OCI-LY3 (cell line): ENCODE measurements at regions not wholly inside any gene's neighbourhood (a gene's known extent, or its start where the extent isn't known, plus 50 kb on each side); places are given as distances from the start of the nearest gene placed in this dataset.

ENCODE experiments used
- H2AFZ ChIP-seq: fragments of 200-600, 300-600 bp; shearing (Covaris generic); 2 replicates; pipeline ENCODE4 v1.6.0; 2014; ENCODE audit warnings: antibody characterized with exemption, low read depth, low read length
- H3K27ac ChIP-seq: fragments of 200-600, 300-600 bp; sonication (generic); 2 replicates; pipeline ENCODE4 v1.5.1; 2014; ENCODE audit warnings: mild to moderate bottlenecking, low read length, moderate library complexity, mixed read lengths
- H3K27me3 ChIP-seq: fragments of 200-600, 300-600 bp; sonication (generic); 2 replicates; pipeline ENCODE4 v1.6.1; 2014; ENCODE audit warnings: low read depth, low read length, mixed read lengths
- H3K36me3 ChIP-seq: fragments of 200-600, 300-600 bp; sonication (generic); replicated peaks from 2 replicates; pipeline ENCODE3; 2014; ENCODE audit warnings: low read depth, low read length, mixed read lengths
- H3K4me1 ChIP-seq: fragments of 300-600, 200-600 bp; sonication (generic); 2 replicates; pipeline ENCODE4 v1.6.1; 2014; ENCODE audit warnings: low read length, mixed read lengths
- H3K4me2 ChIP-seq: fragments of 200-600, 300-600 bp; sonication (generic); 2 replicates; pipeline ENCODE4 v1.6.1; 2014; ENCODE audit warnings: low read length, mixed read lengths
- H3K4me3 ChIP-seq: fragments of 300-600, 200-600 bp; sonication (generic); 2 replicates; pipeline ENCODE4 v1.5.1; 2014; ENCODE audit warnings: antibody characterized with exemption, mild to moderate bottlenecking, low read length, moderate library complexity
- H3K79me2 ChIP-seq: fragments of 300-600, 200-600 bp; shearing (Covaris generic); 2 replicates; pipeline ENCODE4 v1.6.1; 2014; ENCODE audit warnings: mild to moderate bottlenecking, low read length, mixed read lengths
- H3K9ac ChIP-seq: fragments of 300-600, 200-600 bp; shearing (Covaris generic); 2 replicates; pipeline ENCODE4 v1.6.0; 2014; ENCODE audit warnings: mild to moderate bottlenecking, low read length, moderate library complexity
- H3K9me3 ChIP-seq: fragments of 200-600, 300-600 bp; shearing (Covaris generic); 2 replicates; pipeline ENCODE4 v1.6.1; 2014; ENCODE audit warnings: low read length, mixed read lengths; ENCODE audit not compliant: insufficient read depth
- H4K20me1 ChIP-seq: fragments of 200-600, 300-600 bp; sonication (generic); 2 replicates; pipeline ENCODE4 v1.6.1; 2016; ENCODE audit warnings: low read length, mixed read lengths; ENCODE audit not compliant: insufficient read depth
- CTCF ChIP-seq: fragments of 200-600, 300-600 bp; sonication (generic); IDR thresholded peaks from 2 replicates; pipeline ENCODE4 v1.5.1; 2014; ENCODE audit warnings: antibody characterized with exemption, low read length, low read depth
- EZH2phosphoT487 ChIP-seq: fragments of 200-600 bp; shearing (Covaris generic); IDR thresholded peaks from 2 replicates; pipeline ENCODE4 v1.6.1; 2018; ENCODE audit warnings: antibody characterized with exemption, mixed run types, low read depth

- H2AFZ ChIP-seq, result no peak overlapping the region
- H3K9ac ChIP-seq, result no peak overlapping the region
- TF ChIP-seq CTCF (no peak), EZH2phosphoT487 (no peak)
Observed at GRCh38 chr18:7413906-7414305, 153.2 kb upstream of the PTPRM start.

GRCh38 chr18:7414459-7414858 lies 152.7 kb upstream of the PTPRM start:
- Histone ChIP-seq H3K79me2 (no peaks in the 10 kb centered on the region), H3K9me3 (no peaks in the 10 kb centered on the region; the same call in 1 of the 2 replicates), H3K9ac (no peak overlapping the region), H3K4me2 (no peak overlapping the region), H3K4me1 (no peaks in the 10 kb centered on the region), H3K27me3 (no peaks in the 10 kb centered on the region), H3K27ac (no peak overlapping the region), H2AFZ (no peak overlapping the region), H4K20me1 (no peaks in the 10 kb centered on the region), H3K36me3 (no peaks in the 10 kb centered on the region), H3K4me3 (no peak overlapping the region)
- no peak for TF ChIP-seq CTCF
- no peak for TF ChIP-seq EZH2phosphoT487

More at GRCh38 chr18:7413906-7414305, 153.2 kb upstream of the PTPRM start:
- H3K27me3 ChIP-seq, result no peaks in the 10 kb centered on the region
- H3K4me3 ChIP-seq, result no peak overlapping the region
- no peaks in the 10 kb centered on the region for H3K4me1 ChIP-seq
- no peaks in the 10 kb centered on the region; the same call in 1 of the 2 replicates for H3K9me3 ChIP-seq
- no peaks in the 10 kb centered on the region for H3K36me3 ChIP-seq
- H3K27ac ChIP-seq, result no peak overlapping the region
- H3K79me2 ChIP-seq, result no peaks in the 10 kb centered on the region
- H3K4me2 ChIP-seq, result no peak overlapping the region
- H4K20me1 ChIP-seq, result no peaks in the 10 kb centered on the region

DNA sequence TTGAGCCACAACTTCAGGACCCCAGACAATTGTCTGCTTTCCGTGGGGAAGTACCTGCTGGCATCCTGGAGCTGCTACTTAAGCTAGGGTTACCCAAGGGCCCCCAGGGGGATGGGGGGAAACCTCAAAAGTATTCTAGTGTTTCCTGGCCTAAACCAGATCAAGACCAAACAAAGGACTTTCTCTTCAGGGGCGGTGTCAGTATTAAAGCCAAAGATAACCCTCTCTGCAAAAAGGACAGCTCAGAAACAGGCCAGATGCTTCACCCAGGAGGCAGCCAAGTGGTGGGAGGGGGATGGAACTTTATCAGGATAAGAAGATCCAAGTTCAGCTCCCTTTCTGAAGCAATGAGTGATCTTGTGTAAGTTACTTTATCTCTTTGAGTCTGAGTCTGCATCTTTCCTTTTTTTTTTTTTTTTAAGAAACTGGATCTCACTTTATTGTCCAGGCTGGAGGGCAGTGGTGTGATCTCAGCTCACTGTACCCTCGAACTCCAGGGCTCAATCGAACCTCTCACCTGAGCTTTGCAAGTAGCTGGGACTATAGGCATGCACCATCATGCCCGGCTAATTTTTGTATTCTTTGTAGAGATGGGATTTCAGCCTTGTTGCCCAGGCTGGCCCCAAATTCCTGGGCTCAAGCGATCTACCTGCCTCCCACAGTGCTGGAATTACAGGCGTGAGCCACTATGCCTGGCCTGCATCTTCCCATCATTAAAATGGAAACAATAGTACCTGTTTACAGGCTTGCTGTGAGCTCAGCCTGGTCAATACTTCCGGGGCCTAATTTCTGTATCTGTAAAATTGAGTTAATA lies 151.8 kb upstream of the PTPRM start:
- Histone ChIP-seq H3K4me1 (no peaks in the 10 kb centered on the region), H4K20me1 (no peaks in the 10 kb centered on the region), H3K36me3 (no peaks in the 10 kb centered on the region), H2AFZ (no peak overlapping the region), H3K27me3 (no peaks in the 10 kb centered on the region), H3K9ac (no peak overlapping the region), H3K79me2 (no peaks in the 10 kb centered on the region), H3K4me3 (no peak overlapping the region), H3K9me3 (no peaks in the 10 kb centered on the region; the same call in 1 of the 2 replicates), H3K4me2 (no peak overlapping the region), H3K27ac (no peak overlapping the region)
- TF ChIP-seq EZH2phosphoT487 (no peak), CTCF (no peak)

- H2AFZ ChIP-seq, result no peak overlapping the region
- TF ChIP-seq CTCF (no peak), EZH2phosphoT487 (no peak)
- no peaks in the 10 kb centered on the region for H3K36me3 ChIP-seq
- H3K4me2 ChIP-seq, result no peak overlapping the region
- H3K79me2 ChIP-seq, result no peaks in the 10 kb centered on the region
- H3K9me3 ChIP-seq, result no peaks in the 10 kb centered on the region; the same call in 1 of the 2 replicates
- H4K20me1 ChIP-seq, result no peaks in the 10 kb centered on the region
- H3K4me1 ChIP-seq, result no peaks in the 10 kb centered on the region
- H3K9ac ChIP-seq, result no peak overlapping the region
- H3K27ac ChIP-seq, result no peak overlapping the region
- H3K4me3 ChIP-seq, result no peak overlapping the region
- no peaks in the 10 kb centered on the region for H3K27me3 ChIP-seq
Observed at GRCh38 chr18:7417727-7418126, 149.4 kb upstream of the PTPRM start.
